ENCODE measurements at regions not wholly inside any gene's neighbourhood (a gene's known extent, or its start where the extent isn't known, plus 50 kb on each side); places are given as distances from the start of the nearest gene placed in this dataset.

DNA sequence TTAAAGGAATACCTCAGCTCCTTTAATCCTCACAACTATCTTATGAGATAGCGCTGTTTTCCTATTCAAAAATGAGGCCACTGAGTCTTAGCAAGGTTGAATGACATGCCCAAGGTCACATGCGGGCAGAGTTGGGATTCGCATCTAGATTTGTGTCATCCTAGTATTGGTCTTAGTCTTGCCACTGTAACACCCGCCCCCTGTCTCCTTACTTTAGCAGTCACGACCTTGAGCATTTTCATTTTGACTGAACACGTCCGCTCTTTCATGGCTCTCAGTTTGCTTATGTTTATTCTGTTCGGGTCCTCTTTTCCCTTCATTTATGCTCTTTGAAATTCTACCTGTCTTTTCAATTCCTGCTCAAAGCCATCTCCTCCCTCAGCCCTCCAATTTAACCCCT, 112.5 kb upstream of the CADPS start:
- H3K27me3 Mint-ChIP-seq = peaks cover 0 to 6% (median 0%) of the 10 kb centered on the region in 5 donors
- ATAC-seq (no peak), DNase-seq (no peak)
- H3K4me3 Mint-ChIP-seq = no peak overlapping the region
- no peak overlapping the region for H3K27ac Mint-ChIP-seq
- POLR2A ChIA-PET = no interaction called here
- no peaks in the 10 kb centered on the region for H3K36me3 Mint-ChIP-seq
- no peaks in the 10 kb centered on the region for H3K4me1 Mint-ChIP-seq
- H3K9me3 Mint-ChIP-seq = peaks cover 0 to 20% (median 4%) of the 10 kb centered on the region in 9 donors

DNA sequence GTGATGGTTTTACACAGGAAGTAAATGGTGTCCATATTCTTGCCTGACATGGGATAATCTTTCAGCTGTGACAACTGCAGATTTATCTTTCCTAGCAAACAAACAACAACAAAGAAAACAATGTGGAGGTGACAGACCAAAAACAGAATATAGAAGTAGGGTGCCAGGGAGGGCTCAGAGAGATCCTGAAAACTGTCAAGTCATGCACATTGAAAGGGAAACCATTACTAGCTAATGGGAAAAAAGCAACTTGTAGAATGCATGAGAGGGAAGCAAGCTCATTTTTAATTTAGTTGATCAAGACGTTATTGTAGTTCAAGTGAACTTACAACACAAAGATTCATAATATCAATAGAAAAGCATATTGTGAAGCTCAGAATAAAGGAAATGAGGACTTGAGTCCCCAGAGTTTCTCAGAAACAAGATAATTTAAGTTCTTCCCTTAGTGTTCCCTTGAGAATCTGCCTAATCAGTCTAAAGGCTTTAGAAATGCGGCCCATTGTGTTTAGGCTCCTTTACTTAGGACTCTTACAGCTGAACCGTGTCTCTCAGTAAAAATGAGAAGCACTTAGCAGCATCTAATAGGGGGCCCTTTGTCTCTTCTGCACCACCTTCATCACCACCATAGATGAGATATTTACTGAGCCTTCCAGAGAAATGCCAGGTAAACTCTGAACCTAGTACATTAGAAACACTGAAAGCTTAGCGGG, 115.6 kb upstream of the CADPS start:
- DNase-seq (no peak), ATAC-seq (no peak)
- POLR2A ChIA-PET = no interaction called here
- H3K36me3 Mint-ChIP-seq = peaks cover 0 to 8% (median 0%) of the 10 kb centered on the region in 3 donors
- H3K4me1 Mint-ChIP-seq = no peaks in the 10 kb centered on the region
- H3K4me3 Mint-ChIP-seq = no peak overlapping the region
- no peak overlapping the region for H3K27ac Mint-ChIP-seq
- peaks cover 0 to 10% (median 0%) of the 10 kb centered on the region in 5 donors for H3K27me3 Mint-ChIP-seq
- peaks cover 0 to 22% (median 4%) of the 10 kb centered on the region in 9 donors for H3K9me3 Mint-ChIP-seq

DNA sequence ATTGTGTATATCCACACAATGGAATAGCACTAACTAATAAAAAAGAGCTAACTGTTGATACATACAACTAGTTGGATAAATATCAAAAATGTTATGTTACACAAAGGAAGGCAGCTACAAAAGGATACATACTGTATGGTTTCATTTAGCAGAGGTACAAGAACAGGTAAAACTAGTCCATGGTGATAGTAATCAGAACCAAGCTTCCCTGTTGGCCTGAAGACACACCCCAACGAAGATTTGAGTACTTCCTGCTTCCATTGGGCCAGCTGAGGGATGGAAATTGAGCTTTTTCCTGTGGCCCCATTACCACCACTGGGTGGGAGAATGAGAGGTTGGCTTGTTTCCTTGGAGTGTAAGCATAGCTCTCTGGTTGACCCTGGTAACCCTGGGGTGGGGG, 117.3 kb upstream of the CADPS start:
- H3K27me3 Mint-ChIP-seq = peaks cover 0 to 14% (median 0%) of the 10 kb centered on the region in 5 donors
- ATAC-seq = no peak
- H3K27ac Mint-ChIP-seq = no peak overlapping the region
- H3K9me3 Mint-ChIP-seq = peaks cover 0 to 30% (median 4%) of the 10 kb centered on the region in 9 donors
- POLR2A ChIA-PET = no interaction called here
- peaks cover 0 to 8% (median 0%) of the 10 kb centered on the region in 3 donors for H3K36me3 Mint-ChIP-seq
- H3K4me3 Mint-ChIP-seq = no peak overlapping the region
- no peaks in the 10 kb centered on the region for H3K4me1 Mint-ChIP-seq
- no peak for DNase-seq

DNA sequence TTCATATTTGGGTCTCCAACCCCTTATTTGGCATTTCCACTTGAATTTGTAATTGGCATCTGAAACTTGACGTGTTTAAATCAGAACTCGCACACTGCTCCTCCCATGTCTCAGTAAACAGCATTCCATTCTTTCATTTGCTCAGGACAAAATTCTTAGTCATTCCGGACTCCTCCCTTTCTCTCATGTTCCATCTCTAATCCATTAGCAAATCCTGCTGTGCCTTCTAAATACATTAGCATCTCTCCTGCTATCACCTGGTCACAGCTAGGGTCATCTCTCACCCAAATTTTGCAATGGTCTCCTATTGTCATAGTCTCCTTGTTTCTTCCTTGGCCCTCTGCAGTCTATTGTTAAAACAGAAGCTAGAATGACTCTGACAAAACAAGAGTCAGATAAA, 119.9 kb upstream of the CADPS start:
- peaks cover 0 to 8% (median 0%) of the 10 kb centered on the region in 3 donors for H3K36me3 Mint-ChIP-seq
- H3K9me3 Mint-ChIP-seq = peaks cover 0 to 20% (median 4%) of the 10 kb centered on the region in 9 donors
- POLR2A ChIA-PET = no interaction called here
- H3K27me3 Mint-ChIP-seq = peaks cover 0 to 10% (median 0%) of the 10 kb centered on the region in 5 donors
- no peak overlapping the region for H3K27ac Mint-ChIP-seq
- ATAC-seq (no peak), DNase-seq (no peak)
- no peaks in the 10 kb centered on the region for H3K4me1 Mint-ChIP-seq
- no peak overlapping the region for H3K4me3 Mint-ChIP-seq

DNA sequence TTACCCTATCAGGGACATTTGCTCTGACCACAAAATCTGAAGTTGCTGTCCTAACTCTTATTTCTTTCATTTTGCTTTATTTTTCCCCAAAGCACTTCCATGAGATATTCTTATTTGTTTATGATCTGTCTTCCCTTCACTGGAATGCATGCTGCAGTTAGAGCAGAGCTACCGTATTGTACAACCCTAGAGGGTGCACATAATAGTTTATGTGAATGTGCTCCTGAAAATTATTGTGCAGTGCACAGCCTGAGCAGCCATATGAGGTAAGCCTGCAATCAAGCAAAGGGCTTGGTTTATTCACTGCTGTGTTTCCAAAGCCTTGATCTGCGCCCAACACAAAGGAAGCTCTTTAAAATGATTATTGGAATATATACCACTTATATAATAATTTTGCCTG, 120.3 kb upstream of the CADPS start:
- POLR2A ChIA-PET = no interaction called here
- Mint-ChIP-seq H3K4me3 (no peak overlapping the region), H3K36me3 (peaks cover 0 to 8% (median 0%) of the 10 kb centered on the region in 3 donors), H3K27me3 (peaks cover 0 to 10% (median 0%) of the 10 kb centered on the region in 5 donors), H3K9me3 (peaks cover 0 to 20% (median 4%) of the 10 kb centered on the region in 9 donors), H3K4me1 (no peaks in the 10 kb centered on the region), H3K27ac (no peak overlapping the region)
- ATAC-seq = no peak
- DNase-seq = no peak

DNA sequence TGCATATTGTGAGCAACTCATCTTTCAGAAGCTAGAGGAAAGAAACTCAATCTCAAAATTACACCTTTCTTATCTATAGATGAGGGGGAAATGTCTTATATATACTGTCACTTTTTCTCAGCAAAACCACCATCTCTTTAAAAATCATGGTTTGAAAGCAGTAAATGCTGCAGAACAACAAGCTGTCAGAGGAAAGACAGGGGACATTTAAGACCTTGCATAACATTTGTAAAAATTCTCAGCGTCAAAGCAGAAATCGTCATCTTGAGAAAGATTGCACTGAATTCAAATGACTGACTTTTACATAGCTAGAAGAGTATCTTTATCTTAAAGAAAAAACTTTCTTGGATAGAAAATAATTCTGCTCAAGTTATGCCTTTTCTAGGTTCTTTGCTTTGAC, 122.2 kb upstream of the CADPS start:
- H3K27me3 Mint-ChIP-seq = peaks cover 0 to 10% (median 0%) of the 10 kb centered on the region in 5 donors
- peaks cover 0 to 20% (median 4%) of the 10 kb centered on the region in 9 donors for H3K9me3 Mint-ChIP-seq
- POLR2A ChIA-PET = no interaction called here
- H3K27ac Mint-ChIP-seq = no peak overlapping the region
- H3K4me1 Mint-ChIP-seq = no peaks in the 10 kb centered on the region
- ATAC-seq = no peak
- no peak for DNase-seq
- peaks cover 0 to 8% (median 0%) of the 10 kb centered on the region in 3 donors for H3K36me3 Mint-ChIP-seq
- no peak overlapping the region for H3K4me3 Mint-ChIP-seq

DNA sequence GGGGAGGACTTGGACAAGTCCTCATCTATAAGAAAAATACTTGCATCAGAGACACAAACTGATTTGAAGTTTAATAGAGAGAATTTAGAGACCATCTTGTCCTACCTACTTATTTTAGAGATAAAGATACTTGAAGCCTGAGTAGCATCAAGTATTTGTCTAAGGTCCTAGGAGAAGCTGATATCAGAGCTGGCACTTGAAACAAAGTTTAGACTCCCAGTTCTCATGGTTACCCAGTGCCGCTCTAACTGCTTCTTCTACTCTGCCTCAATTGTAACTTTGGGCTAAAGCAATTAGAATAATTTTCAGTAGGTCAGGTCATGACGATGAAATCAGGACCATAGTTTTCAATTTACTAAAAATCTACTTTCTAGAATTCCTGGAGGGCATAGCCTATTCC, 123.9 kb upstream of the CADPS start:
- H3K27me3 Mint-ChIP-seq = peaks cover 0 to 10% (median 0%) of the 10 kb centered on the region in 5 donors
- ATAC-seq (no peak), DNase-seq (no peak)
- H3K4me3 Mint-ChIP-seq = no peak overlapping the region
- POLR2A ChIA-PET = no interaction called here
- H3K9me3 Mint-ChIP-seq = peaks cover 0 to 28% (median 4%) of the 10 kb centered on the region in 9 donors
- no peaks in the 10 kb centered on the region for H3K4me1 Mint-ChIP-seq
- no peak overlapping the region for H3K27ac Mint-ChIP-seq
- H3K36me3 Mint-ChIP-seq = peaks cover 0 to 8% (median 0%) of the 10 kb centered on the region in 3 donors

DNA sequence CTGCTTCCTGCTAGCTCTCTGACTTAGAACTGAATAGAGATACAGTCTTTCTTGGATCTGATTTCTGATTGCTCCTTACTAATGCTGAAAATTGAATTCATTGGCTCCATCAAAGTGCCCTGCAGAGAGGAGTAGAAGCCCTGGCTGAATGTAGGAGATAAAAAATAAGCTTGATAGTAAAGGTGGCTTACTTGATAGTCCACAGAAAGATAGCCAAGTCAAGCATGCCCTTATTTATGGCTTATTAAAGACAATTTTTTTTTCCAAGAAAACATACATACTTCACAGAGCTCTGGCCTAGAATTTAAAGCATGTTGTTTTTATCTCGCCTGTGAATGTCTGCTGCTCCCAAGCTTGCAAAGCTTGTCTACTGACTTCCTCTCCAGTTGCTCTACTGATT, 124.6 kb upstream of the CADPS start:
- H3K27ac Mint-ChIP-seq = no peak overlapping the region
- peaks cover 0 to 10% (median 0%) of the 10 kb centered on the region in 5 donors for H3K27me3 Mint-ChIP-seq
- DNase-seq = no peak
- no peak for ATAC-seq
- no peak overlapping the region for H3K4me3 Mint-ChIP-seq
- no peaks in the 10 kb centered on the region for H3K4me1 Mint-ChIP-seq
- peaks cover 2 to 32% (median 4%) of the 10 kb centered on the region in 9 donors for H3K9me3 Mint-ChIP-seq
- POLR2A ChIA-PET = no interaction called here
- peaks cover 0 to 8% (median 0%) of the 10 kb centered on the region in 3 donors for H3K36me3 Mint-ChIP-seq

DNA sequence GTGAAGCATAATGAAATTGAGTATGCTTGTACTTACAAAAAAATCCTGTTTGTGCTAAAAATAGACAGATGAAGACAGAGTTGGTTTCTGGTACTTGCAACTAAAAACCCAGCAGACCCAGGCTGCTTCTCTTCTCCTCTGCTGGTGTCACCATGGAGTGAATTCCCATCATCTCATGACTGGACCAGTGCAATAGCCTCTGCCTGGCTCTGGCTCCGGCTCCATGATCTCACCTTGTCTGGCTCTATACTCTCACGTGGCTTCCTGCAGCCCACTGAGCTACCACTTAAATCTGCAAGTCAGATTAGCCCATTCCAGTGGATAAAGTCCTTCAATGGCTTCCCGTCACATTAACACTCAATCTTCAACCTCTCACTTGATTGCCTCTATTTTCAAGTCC, 129.2 kb upstream of the CADPS start:
- DNase-seq = no peak
- H3K4me3 Mint-ChIP-seq = no peak overlapping the region
- H3K27ac Mint-ChIP-seq = no peak overlapping the region
- H3K36me3 Mint-ChIP-seq = no peaks in the 10 kb centered on the region
- peaks cover 0 to 17% (median 4%) of the 10 kb centered on the region in 9 donors for H3K9me3 Mint-ChIP-seq
- no peaks in the 10 kb centered on the region for H3K27me3 Mint-ChIP-seq
- POLR2A ChIA-PET = no interaction called here
- H3K4me1 Mint-ChIP-seq = no peaks in the 10 kb centered on the region
- ATAC-seq = no peak

DNA sequence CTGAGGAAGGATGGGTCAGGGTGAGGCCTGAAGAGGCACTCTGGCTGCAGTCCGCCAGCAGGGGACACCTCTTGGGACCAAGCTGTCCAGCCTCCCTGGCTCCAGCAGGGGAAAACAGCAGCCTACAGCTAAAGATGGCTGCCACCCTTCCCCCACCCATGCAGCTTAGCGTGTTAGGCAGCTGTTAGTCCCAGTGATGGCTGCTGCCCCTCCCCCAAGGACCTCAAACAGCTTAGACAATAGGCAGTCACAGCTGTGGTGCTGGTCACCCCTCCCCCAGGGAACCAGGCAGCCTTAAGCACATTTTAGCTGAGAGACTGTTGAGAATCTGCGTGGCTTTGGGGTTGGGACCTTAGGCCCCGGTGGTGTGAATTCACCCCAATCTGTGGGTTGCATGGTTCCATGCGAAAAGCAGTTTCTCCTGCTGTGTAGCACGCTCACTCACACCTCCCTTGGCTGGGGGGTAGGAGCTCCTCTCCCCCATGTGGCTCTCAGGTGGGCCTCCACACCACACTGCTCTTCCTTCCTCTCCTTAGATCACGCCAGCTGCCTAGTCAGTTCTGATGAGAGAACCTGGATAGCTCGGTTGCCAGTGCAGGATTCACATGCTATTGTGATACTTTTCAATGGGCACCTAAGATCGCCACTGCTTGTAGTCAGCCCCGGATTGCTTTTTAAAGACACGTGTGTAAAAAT, 140.5 kb upstream of the CADPS start:
- no peak overlapping the region for H3K27ac Mint-ChIP-seq
- ATAC-seq (no peak), DNase-seq (peak in 1 of 10 donors; percentile 54)
- peaks cover 0 to 18% (median 4%) of the 10 kb centered on the region in 9 donors for H3K9me3 Mint-ChIP-seq
- POLR2A ChIA-PET = no interaction called here
- H3K4me1 Mint-ChIP-seq = no peaks in the 10 kb centered on the region
- no peak overlapping the region for H3K4me3 Mint-ChIP-seq
- peaks cover 0 to 4% (median 0%) of the 10 kb centered on the region in 3 donors for H3K36me3 Mint-ChIP-seq
- peaks cover 0 to 7% (median 0%) of the 10 kb centered on the region in 5 donors for H3K27me3 Mint-ChIP-seq

DNA sequence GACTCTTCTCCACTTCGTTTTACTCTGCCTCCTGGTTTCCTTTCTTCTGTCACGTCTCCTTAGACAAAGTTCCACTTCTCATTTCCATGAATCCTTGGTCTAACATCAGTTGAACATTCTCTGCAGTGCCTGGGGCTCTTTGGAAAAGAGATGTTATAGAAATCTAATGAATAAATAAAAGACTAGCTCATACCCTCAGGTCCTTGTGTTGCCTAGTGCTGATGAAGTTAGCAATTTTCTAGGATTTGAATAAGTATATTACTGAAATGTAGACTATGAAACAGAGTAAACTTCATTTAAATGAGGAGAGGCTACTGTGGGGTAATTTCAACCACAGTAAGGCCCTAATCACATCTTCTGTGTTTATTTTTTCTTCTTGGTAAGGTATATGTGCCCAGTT, 146.9 kb upstream of the CADPS start:
- ATAC-seq = no peak
- no peaks in the 10 kb centered on the region for H3K36me3 Mint-ChIP-seq
- H3K4me3 Mint-ChIP-seq = no peak overlapping the region
- DNase-seq = no peak
- no peak overlapping the region for H3K27ac Mint-ChIP-seq
- H3K27me3 Mint-ChIP-seq = peaks cover 0 to 7% (median 0%) of the 10 kb centered on the region in 5 donors
- POLR2A ChIA-PET = no interaction called here
- peaks cover 0 to 10% (median 3%) of the 10 kb centered on the region in 9 donors for H3K9me3 Mint-ChIP-seq
- no peaks in the 10 kb centered on the region for H3K4me1 Mint-ChIP-seq

DNA sequence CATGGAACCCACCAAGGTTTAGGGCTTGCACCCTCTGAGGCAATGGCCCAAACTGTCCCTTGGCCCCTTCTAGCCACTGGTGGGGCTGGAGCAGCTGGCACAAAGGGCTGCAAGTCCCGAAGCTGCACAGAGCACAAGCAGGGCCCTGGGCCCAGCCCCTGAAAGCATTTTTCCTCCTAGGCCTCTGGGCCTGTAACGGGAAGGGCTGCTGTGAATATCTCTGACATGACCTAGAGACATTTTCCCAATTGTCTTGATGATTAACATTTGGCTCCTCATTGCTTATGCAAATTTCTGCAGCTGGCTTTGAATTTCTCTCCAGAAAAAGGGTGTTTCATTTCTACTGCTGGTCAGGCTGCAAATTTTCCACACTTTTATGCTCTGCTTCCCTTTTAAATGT, 151.5 kb upstream of the CADPS start:
- no peak overlapping the region for H3K4me3 Mint-ChIP-seq
- POLR2A ChIA-PET = no interaction called here
- no peaks in the 10 kb centered on the region for H3K4me1 Mint-ChIP-seq
- DNase-seq (no peak), ATAC-seq (no peak)
- H3K27me3 Mint-ChIP-seq = peaks cover 0 to 2% (median 0%) of the 10 kb centered on the region in 5 donors
- peaks cover 0 to 17% (median 6%) of the 10 kb centered on the region in 9 donors for H3K9me3 Mint-ChIP-seq
- H3K27ac Mint-ChIP-seq = no peak overlapping the region
- H3K36me3 Mint-ChIP-seq = no peaks in the 10 kb centered on the region

DNA sequence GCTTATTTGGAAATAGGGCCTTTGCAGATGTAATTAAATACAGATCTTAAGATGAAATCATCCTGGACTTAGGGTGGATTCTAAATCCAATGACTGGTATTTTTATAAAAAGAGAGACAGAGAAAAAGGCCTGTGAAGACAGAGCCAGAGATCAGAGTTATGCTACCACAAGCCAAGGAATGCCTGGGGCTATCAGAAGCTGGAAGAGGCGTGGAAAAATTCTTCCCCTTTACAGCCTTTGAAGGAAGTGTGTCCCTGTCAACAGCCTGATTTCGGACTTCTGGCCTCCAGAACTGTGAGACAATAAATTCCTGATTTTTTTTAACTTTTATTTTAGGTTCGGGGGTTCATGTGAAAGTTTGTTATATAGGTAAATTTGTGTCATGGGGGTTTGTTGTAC, 154.1 kb upstream of the CADPS start:
- Mint-ChIP-seq H3K27ac (no peak overlapping the region), H3K4me3 (no peak overlapping the region), H3K27me3 (peaks cover 0 to 2% (median 0%) of the 10 kb centered on the region in 5 donors), H3K36me3 (no peaks in the 10 kb centered on the region), H3K9me3 (peaks cover 0 to 14% (median 6%) of the 10 kb centered on the region in 9 donors), H3K4me1 (no peaks in the 10 kb centered on the region)
- ATAC-seq (no peak), DNase-seq (no peak)
- POLR2A ChIA-PET = no interaction called here
